GM23248 (cell line): ENCODE measurements at regions not wholly inside any gene's neighbourhood (a gene's known extent, or its start where the extent isn't known, plus 50 kb on each side); places are given as distances from the start of the nearest gene placed in this dataset.

Experiments
- DNase-seq: peaks from one replicate; pipeline ENCODE4 v3.0.0-alpha.2; 2015
- H2AFZ ChIP-seq: fragments of 200-600 bp; sonication (generic); 2 replicates; pipeline ENCODE4 v1.6.1; 2016; ENCODE audit warnings: antibody characterized with exemption
- H3F3A ChIP-seq: fragments of 200-600 bp; sonication (generic); 2 replicates; pipeline ENCODE4 v1.6.1; 2016; ENCODE audit warnings: mild to moderate bottlenecking, antibody characterized with exemption, mixed run types; ENCODE audit not compliant: insufficient read depth
- H3K27ac ChIP-seq: fragments of 200-600 bp; sonication (generic); 2 replicates; pipeline ENCODE4 v1.5.1; 2016; ENCODE audit warnings: mild to moderate bottlenecking
- H3K27me3 ChIP-seq: fragments of 200-600 bp; sonication (generic); replicated peaks from 2 replicates; pipeline ENCODE4 v1.6.1; 2016; ENCODE audit warnings: mild to moderate bottlenecking; ENCODE audit not compliant: insufficient read depth
- H3K36me3 ChIP-seq: fragments of 200-600 bp; sonication (generic); 2 replicates; pipeline ENCODE4 v1.6.1; 2016; ENCODE audit warnings: low read depth, mild to moderate bottlenecking
- H3K4me1 ChIP-seq: fragments of 200-600 bp; sonication (generic); 2 replicates; pipeline ENCODE4 v1.6.1; 2016; ENCODE audit warnings: mild to moderate bottlenecking; ENCODE audit not compliant: insufficient read depth
- H3K4me2 ChIP-seq: fragments of 200-600 bp; sonication (generic); one replicate; pipeline ENCODE4 v1.6.1; 2016; ENCODE audit warnings: mild to moderate bottlenecking; ENCODE audit not compliant: unreplicated experiment
- H3K4me3 ChIP-seq: fragments of 200-600 bp; sonication (generic); 2 replicates; pipeline ENCODE4 v1.5.1; 2016; ENCODE audit warnings: mild to moderate bottlenecking
- H3K79me2 ChIP-seq: fragments of 200-600 bp; sonication (generic); 2 replicates; pipeline ENCODE4 v1.6.1; 2016; ENCODE audit warnings: mild to moderate bottlenecking; ENCODE audit not compliant: insufficient read depth
- H3K9ac ChIP-seq: fragments of 200-600 bp; sonication (generic); 2 replicates; pipeline ENCODE4 v1.6.1; 2016; ENCODE audit warnings: mild to moderate bottlenecking
- H3K9me2 ChIP-seq: fragments of 200-600 bp; sonication (generic); 2 replicates; pipeline ENCODE4 v1.6.1; 2016; ENCODE audit warnings: mixed run types, mild to moderate bottlenecking, moderate library complexity; ENCODE audit not compliant: insufficient read depth
- H3K9me3 ChIP-seq: fragments of 200-600 bp; sonication (generic); one replicate; pipeline ENCODE4 v1.6.1; 2017; ENCODE audit warnings: low read depth
- H4K20me1 ChIP-seq: fragments of 200-600 bp; sonication (generic); 2 replicates; pipeline ENCODE4 v1.6.0; 2016; ENCODE audit not compliant: insufficient read depth
- EZH2 ChIP-seq: fragments of 200-600 bp; sonication (generic); IDR thresholded peaks from 2 replicates; pipeline ENCODE4 v1.6.1; 2018; ENCODE audit warnings: antibody characterized with exemption, mild to moderate bottlenecking; ENCODE audit not compliant: insufficient read depth, poor library complexity, severe bottlenecking
- EZH2phosphoT487 ChIP-seq: fragments of 200-600 bp; sonication (generic); IDR thresholded peaks from 2 replicates; pipeline ENCODE4 v1.6.1; 2018; ENCODE audit warnings: antibody characterized with exemption, moderate library complexity, mild to moderate bottlenecking, low read depth; ENCODE audit not compliant: insufficient read depth
- WGBS, 2 experiments: methylation state at CpG; one replicate each; pipeline ENCODE4 v1.1.6; 2015 to 2017; ENCODE audit warnings: low lambda C conversion rate in 2 of 2, low coverage in 1 of 2; ENCODE audit errors: missing lambda C conversion rate in 2 of 2; 5-methylcytosine and 5-hydroxymethylcytosine counted together
- in situ Hi-C: fragments of 300-500 bp; cut with MboI; formaldehyde crosslinking; loops from 2 replicates; pipeline ENCODE4 v1.15.0; 2020

DNA sequence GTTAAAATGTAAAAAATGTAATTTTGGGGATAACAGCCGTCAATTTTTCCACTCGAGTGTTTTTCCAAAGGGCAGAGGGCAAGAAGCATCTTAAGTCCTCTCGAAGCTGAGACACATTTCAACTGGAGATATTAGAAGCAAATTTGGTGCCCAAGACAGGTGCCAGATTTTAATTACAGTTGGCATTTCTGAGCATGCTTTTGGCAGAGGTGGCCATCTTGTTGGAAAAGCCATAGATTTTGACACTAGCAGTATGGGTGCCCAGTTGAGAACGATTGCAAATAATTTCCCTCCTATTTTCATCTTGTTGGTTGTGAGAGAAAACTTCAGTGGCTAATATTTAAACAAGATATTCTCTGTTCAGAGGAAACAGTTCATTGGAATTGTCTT lies 146.3 kb downstream of the TM9SF2 start:
- no peak for TF ChIP-seq EZH2phosphoT487
- no peak for TF ChIP-seq EZH2
- H3K9me3 ChIP-seq = no peaks in the 10 kb centered on the region
- no peaks in the 10 kb centered on the region for H3K4me1 ChIP-seq
- H3F3A ChIP-seq = no peaks in the 10 kb centered on the region
- no peaks in the 10 kb centered on the region for H3K79me2 ChIP-seq
- no peak overlapping the region for H3K27ac ChIP-seq
- no peak overlapping the region for H3K4me3 ChIP-seq
- peaks cover 5% of the 10 kb centered on the region for H3K27me3 ChIP-seq
- H3K4me2 ChIP-seq = no peak overlapping the region
- H3K36me3 ChIP-seq = no peaks in the 10 kb centered on the region
- in situ Hi-C loops = no loop called here
- no peak overlapping the region for H2AFZ ChIP-seq
- H3K9me2 ChIP-seq = no peaks in the 10 kb centered on the region
- H4K20me1 ChIP-seq = no peaks in the 10 kb centered on the region
- no peak overlapping the region for H3K9ac ChIP-seq
- 29 to 41% methylated on average over 4 of the region's 4 CpGs for WGBS, 2 experiments
- no peak for DNase-seq

GRCh38 chr13:99646866-99647595 lies 145.8 kb downstream of the TM9SF2 start:
- Histone ChIP-seq H3K4me3 (no peak overlapping the region), H3K9ac (no peak overlapping the region), H3F3A (no peaks in the 10 kb centered on the region), H2AFZ (no peak overlapping the region), H3K9me2 (no peaks in the 10 kb centered on the region), H3K36me3 (no peaks in the 10 kb centered on the region), H3K27ac (no peak overlapping the region), H3K27me3 (peaks cover 5% of the 10 kb centered on the region), H3K9me3 (no peaks in the 10 kb centered on the region), H4K20me1 (no peaks in the 10 kb centered on the region), H3K4me1 (no peaks in the 10 kb centered on the region), H3K79me2 (no peaks in the 10 kb centered on the region), H3K4me2 (no peak overlapping the region)
- no peak for DNase-seq
- TF ChIP-seq EZH2phosphoT487 (no peak), EZH2 (no peak)
- in situ Hi-C loops = no loop called here
- WGBS, 2 experiments = 88 to 89% methylated on average over 8 of the region's 8 CpGs

DNA sequence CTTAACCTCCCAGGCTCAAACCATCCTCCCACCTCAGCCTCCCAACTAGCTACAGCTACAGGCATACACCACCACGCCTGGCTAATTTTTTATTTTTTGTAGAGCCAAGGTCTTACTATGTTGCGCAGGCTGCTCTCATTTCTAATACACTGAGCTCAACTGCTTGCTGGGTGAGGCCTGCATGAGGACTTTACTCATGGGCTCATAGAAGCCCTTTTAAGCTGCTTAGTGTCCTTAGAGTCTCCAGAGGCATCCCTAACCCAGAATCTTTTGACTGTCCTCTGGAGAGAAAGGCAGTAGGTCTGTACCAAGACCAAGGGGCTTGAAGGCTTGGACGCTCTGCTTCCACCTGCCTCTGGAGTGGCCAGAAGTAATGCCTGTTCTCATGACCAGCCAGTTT lies 141.6 kb downstream of the TM9SF2 start:
- Histone ChIP-seq H3K4me1 (no peaks in the 10 kb centered on the region), H2AFZ (no peak overlapping the region), H3K4me3 (no peak overlapping the region), H4K20me1 (no peaks in the 10 kb centered on the region), H3K36me3 (no peaks in the 10 kb centered on the region), H3K4me2 (no peak overlapping the region), H3K27me3 (no peaks in the 10 kb centered on the region; the same call in 1 of the 2 replicates), H3K9ac (no peak overlapping the region), H3K9me2 (no peaks in the 10 kb centered on the region), H3K79me2 (no peaks in the 10 kb centered on the region), H3F3A (no peaks in the 10 kb centered on the region), H3K9me3 (no peaks in the 10 kb centered on the region), H3K27ac (no peak overlapping the region)
- 85 to 95% methylated on average over 3 of the region's 3 CpGs for WGBS, 2 experiments
- DNase-seq = no peak
- in situ Hi-C loops = no loop called here
- TF ChIP-seq EZH2 = no peak
- TF ChIP-seq EZH2phosphoT487 = no peak

- 66 to 77% methylated on average over 4 of the region's 4 CpGs for WGBS, 2 experiments
- DNase-seq = no peak
- Histone ChIP-seq H3F3A (no peaks in the 10 kb centered on the region), H4K20me1 (no peaks in the 10 kb centered on the region), H3K4me3 (no peak overlapping the region), H3K36me3 (no peaks in the 10 kb centered on the region), H3K4me2 (no peak overlapping the region), H2AFZ (no peak overlapping the region), H3K27me3 (no peaks in the 10 kb centered on the region), H3K9me2 (no peaks in the 10 kb centered on the region), H3K9ac (no peak overlapping the region), H3K9me3 (no peaks in the 10 kb centered on the region), H3K27ac (no peak overlapping the region), H3K79me2 (no peaks in the 10 kb centered on the region), H3K4me1 (no peaks in the 10 kb centered on the region)
- TF ChIP-seq EZH2 = no peak
- no peak for TF ChIP-seq EZH2phosphoT487
- in situ Hi-C loops = no loop called here
These were observed 140.7 kb downstream of the TM9SF2 start for GRCh38 chr13:99642006-99642405.

GRCh38 chr13:99640260-99640659 lies 139.0 kb downstream of the TM9SF2 start:
- in situ Hi-C loops = no loop called here
- Histone ChIP-seq H3K4me2 (no peak overlapping the region), H3K79me2 (no peaks in the 10 kb centered on the region), H3K4me1 (no peaks in the 10 kb centered on the region), H2AFZ (no peak overlapping the region), H3K27me3 (no peaks in the 10 kb centered on the region; the same call in 1 of the 2 replicates), H3K36me3 (no peaks in the 10 kb centered on the region), H3F3A (no peaks in the 10 kb centered on the region), H3K9me2 (no peaks in the 10 kb centered on the region), H3K4me3 (no peak overlapping the region), H4K20me1 (no peaks in the 10 kb centered on the region), H3K9ac (no peak overlapping the region), H3K27ac (no peak overlapping the region), H3K9me3 (no peaks in the 10 kb centered on the region)
- no peak for DNase-seq
- TF ChIP-seq EZH2phosphoT487 = no peak
- no peak for TF ChIP-seq EZH2
- WGBS, 2 experiments = 62 to 73% methylated on average over 3 of the region's 3 CpGs
